ENCODE measurements at regions not wholly inside any gene's neighbourhood (a gene's known extent, or its start where the extent isn't known, plus 50 kb on each side); places are given as distances from the start of the nearest gene placed in this dataset.
"Not testable (repeated sequence)": the region's sequence is repeated elsewhere in the genome, so short reads cannot be mapped to it uniquely, and the experiment has no call there.

GRCh38 chr13:24931450-24932251 lies 164.3 kb upstream of the PABPC3 start:
- no peak for FAIRE-seq

- FAIRE-seq = not testable (repeated sequence)
Measured at GRCh38 chr13:24933106-24934023, 162.6 kb upstream of the PABPC3 start.

GRCh38 chr13:24934024-24934385 lies 161.9 kb upstream of the PABPC3 start:
- not testable (repeated sequence) for FAIRE-seq

GRCh38 chr13:24938966-24939365 lies 157.0 kb upstream of the PABPC3 start:
- no peak for FAIRE-seq

DNA sequence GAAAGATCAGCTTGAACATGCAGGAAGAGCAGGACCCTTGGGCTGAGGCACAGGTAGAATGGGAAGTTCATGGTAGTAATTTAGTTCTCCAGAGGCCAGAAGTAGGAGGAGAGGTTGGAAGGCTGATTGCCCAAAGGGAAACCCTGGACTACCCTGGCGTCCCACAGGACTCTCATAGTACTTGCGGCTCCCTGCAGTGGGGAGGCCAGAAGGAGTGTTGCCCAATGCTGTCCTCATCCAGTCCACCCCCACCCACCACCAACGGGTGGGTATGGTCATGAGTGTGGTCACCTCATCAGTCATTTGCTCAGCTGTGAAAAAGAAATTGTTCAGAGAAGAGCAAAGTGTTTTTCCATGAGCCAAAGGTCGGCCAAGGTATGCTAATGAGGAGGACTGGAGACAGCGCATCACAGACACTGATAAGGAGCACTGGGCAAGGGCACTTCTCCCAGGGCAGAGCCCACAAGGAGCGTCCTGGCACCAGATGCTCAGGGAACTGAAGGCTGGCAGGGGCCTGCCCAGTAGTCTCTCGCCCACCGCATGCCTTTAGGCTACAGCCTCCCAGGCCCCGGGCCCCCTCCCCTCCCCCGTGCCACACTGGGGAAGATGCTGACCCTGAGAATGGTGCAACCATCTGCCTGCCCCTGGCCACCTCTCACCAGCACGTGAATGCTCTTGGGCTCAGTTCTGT lies 154.8 kb upstream of the PABPC3 start:
- not testable (repeated sequence) for FAIRE-seq

GRCh38 chr13:24943136-24943535 lies 152.8 kb upstream of the PABPC3 start:
- no peak for FAIRE-seq

- not testable (repeated sequence) for FAIRE-seq
Measured at GRCh38 chr13:24944073-24944472, 151.9 kb upstream of the PABPC3 start.

GRCh38 chr13:24948977-24949376 lies 147.0 kb upstream of the PABPC3 start:
- FAIRE-seq = not testable (repeated sequence)

DNA sequence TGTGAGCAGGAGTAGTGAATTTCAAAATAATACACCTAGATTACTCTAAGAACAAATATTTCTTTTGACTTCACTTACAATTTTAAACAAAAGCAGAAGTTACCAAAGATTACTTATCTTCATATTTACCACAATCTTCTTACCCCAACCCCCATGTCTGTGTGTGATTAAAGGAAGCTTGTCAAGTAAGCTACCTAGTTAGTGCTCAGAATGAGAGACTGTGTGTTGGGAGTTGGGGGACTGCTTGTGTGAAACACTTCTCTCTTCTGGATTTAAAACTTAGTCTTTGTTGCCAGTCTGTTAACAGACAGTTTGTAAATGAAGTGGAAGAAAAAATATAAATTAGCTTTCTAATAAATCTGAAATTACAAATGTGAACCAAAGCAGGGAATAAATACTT lies 145.3 kb upstream of the PABPC3 start:
- not testable (repeated sequence) for FAIRE-seq

DNA sequence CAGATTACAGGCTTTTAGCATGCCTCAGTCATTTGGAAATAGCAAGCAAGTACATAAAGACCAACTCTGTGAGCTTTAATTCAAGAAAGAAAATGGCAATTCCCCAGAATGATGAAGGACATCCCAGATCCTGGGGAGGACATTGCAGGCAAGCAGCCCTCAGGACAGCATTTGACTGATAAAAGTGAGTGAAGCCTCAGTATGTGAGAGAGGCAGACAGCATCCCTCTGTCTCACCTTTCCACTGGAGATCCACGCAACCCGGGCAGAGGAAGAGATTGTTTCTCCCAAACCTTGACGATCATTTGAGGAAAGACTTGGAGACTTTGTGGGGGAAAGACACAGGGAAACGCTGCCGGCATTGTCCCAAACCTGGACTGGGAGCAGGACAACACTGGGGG lies 128.0 kb upstream of the PABPC3 start:
- FAIRE-seq = not testable (repeated sequence)

DNA sequence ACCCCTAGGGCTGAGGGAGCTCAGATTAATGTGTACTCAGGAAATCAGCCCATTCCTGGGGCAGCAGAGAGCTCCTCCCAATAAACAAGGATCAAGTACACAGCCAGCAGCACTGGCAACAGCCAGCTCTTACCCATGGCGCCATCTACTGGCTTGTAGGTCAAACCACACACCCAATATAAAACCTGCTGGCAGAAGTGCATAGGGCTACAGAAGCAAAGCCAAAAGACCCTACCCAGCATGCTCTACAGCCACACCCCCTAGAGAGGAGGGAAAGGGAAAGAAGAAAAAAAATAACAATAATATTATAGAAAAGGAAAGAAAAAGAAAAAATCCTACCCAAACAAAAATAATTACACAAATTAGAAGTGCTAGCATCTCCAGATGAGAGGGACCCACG lies 127.5 kb upstream of the PABPC3 start:
- not testable (repeated sequence) for FAIRE-seq

DNA sequence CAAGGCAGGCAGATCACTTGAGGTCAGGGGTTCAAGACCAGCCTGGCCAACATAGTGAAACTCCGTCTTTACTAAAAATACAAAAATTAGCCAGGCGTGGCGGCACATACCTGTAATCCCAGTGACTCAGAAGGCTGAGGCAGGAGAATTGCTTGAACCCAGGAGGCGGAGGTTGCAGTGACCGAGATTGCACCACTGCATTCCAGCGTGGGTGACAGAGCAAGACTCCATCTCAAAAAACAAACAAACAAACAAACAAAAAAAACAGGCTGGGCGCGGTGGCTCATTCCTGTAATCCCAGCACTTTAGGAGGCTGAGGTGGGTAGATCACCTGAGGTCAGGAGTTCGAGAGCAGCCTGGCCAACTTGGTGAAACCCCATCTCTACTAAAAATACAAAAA lies 122.8 kb upstream of the PABPC3 start:
- FAIRE-seq = not testable (repeated sequence)

DNA sequence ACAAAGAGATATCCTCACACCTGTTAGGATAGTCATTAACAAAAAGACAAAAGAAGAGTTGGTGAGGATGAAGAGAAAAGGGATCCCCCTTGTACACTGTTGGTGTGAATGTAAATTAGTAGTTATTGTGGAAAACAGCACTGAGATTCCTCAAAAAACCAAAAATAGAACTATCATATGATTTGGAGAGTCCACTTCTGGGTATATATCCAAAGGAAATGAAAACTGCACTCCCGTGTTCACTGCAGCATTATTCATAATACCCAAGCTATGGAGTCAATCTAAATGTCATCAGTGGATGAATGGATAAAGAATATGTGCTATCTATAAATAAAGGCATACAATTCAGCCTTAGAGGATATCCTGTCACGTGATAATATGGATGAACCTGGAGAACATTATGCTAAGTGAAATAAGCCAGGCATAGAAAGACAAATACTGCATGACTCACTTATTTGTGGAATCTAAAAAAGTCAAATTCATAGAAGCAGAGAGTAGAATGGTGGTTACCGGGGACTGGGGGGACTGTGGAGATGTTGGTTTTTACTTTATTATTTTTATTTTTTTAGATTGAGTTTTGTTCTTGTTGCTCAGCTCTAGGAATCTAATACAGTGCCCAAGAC lies 114.6 kb upstream of the PABPC3 start:
- FAIRE-seq = peak; percentile 51

DNA sequence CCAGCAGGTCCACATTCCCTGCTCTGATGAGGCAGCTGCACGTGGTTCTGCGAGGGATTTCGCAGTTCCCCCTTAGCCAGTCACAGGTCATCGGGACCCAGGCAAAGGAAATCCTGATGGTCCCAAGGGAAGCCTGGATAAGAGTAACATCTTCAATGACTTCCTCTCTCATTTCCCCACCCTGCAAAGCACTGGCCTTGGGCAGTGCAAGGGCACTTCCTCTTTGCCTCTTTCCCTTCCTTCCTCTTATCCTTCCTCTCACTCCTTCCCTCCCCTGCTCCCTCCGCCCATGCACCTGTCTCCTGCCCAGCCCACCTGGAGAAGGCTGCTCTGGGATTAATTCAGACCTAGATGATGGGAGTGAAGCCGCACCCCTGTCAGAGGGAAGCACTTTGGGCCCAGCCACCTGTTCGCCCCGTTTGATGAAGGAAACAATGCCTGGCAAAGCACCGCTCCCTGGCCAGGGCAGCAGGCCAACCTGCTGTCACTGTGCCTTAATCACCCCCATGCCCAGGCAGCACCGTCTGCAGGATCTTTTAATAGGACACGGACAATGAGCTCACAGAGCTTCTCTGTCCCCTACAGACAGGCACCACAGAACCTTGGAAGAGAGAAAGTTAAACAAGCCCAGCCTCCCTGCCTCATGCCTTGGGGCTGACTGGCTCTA lies 113.5 kb upstream of the PABPC3 start:
- no peak for FAIRE-seq

GRCh38 chr13:24983094-24983493 lies 112.8 kb upstream of the PABPC3 start:
- no peak for FAIRE-seq

- no peak for FAIRE-seq
Measured at GRCh38 chr13:24984134-24984533, 111.8 kb upstream of the PABPC3 start.

- no peak for FAIRE-seq
Measured at GRCh38 chr13:24985107-24985506, 110.8 kb upstream of the PABPC3 start.

GRCh38 chr13:24985896-24986295 lies 110.0 kb upstream of the PABPC3 start:
- no peak for FAIRE-seq

- no peak for FAIRE-seq
Measured at GRCh38 chr13:24986826-24987225, 109.1 kb upstream of the PABPC3 start.

DNA sequence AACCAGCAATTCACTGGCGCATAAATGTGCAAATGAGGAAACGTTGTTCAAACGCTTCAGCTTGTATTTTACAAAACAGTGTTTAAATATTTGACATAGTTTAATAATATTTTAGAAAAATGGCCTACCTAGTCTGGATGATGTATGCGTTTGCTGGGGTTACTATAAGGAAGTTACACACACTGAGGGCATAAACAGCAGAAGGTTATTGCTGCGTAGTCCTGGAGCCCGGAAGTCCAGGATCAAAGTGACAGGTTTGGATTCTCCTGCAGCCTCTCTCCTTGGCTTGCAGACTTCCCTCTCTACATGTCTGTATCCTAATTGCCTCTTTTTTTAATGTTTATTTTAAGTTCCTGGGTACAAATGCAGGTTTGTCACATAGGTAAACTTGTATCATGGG lies 106.0 kb upstream of the PABPC3 start:
- FAIRE-seq = not testable (repeated sequence)

DNA sequence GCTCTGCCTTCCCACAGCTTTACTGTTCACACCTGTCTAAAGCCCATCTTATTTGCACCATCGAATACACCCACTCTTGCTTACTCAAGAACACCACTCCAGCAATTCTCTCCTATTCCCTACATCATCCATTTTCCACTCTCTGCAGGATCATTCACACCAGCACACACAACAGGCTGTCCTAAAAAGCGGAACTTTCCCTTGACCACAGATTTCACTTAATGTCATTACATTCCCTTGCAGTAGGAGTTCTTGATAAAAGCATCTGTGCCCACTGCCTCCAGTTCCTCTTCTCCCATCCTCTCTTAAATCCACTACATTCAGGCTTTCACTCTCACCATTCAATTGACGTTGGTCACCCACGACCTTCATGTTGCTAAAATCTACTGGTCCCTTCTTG lies 103.0 kb upstream of the PABPC3 start:
- not testable (repeated sequence) for FAIRE-seq

GRCh38 chr13:24995225-24995804 lies 100.6 kb upstream of the PABPC3 start:
- FAIRE-seq = no peak

Measured in colon (tissue), 2 donors.